OCI-LY7 (cell line): ENCODE measurements at regions not wholly inside any gene's neighbourhood (a gene's known extent, or its start where the extent isn't known, plus 50 kb on each side); places are given as distances from the start of the nearest gene placed in this dataset.

ENCODE experiments used
- BruUV-seq: library from RNA; stranded (reverse); fragments of 400-500 nt; replicated peaks from 2 replicates; lab custom pipeline; 2021; lab: Mats Ljungman, UMichigan
- CTCF ChIA-PET: fragments of 300-600 bp; sonication (Branson Sonifier 250); formaldehyde crosslinking; loops from one replicate; lab custom pipeline; 2022; ENCODE audit warnings: antibody characterized with exemption; ENCODE audit not compliant: unreplicated experiment; lab: Charles Lee
- POLR2A ChIA-PET: fragments of 300-600 bp; sonication (Branson Sonifier 250); formaldehyde crosslinking; loops from one replicate; lab custom pipeline; 2022; ENCODE audit warnings: antibody characterized with exemption; lab: Charles Lee
- DNase-seq: peaks from one replicate; pipeline ENCODE4 v3.0.0-alpha.2; 2015; ENCODE audit warnings: low spot score
- H2AFZ ChIP-seq: fragments of 200-600 bp; sonication (generic), shearing (Covaris generic); 2 replicates; pipeline ENCODE4 v1.6.1; 2014; ENCODE audit warnings: mild to moderate bottlenecking, antibody characterized with exemption, low read length, moderate library complexity
- H3K27ac ChIP-seq: fragments of 200-600 bp; sonication (generic); 2 replicates; pipeline ENCODE4 v1.5.1; 2014; ENCODE audit warnings: mixed run types, low read depth, mild to moderate bottlenecking, moderate library complexity, low read length, inconsistent platforms; ENCODE audit not compliant: poor library complexity, severe bottlenecking
- H3K36me3 ChIP-seq: fragments of 200-600 bp; sonication (generic); 2 replicates; pipeline ENCODE4 v1.6.1; 2014; ENCODE audit warnings: mild to moderate bottlenecking, antibody characterized with exemption, low read length, moderate library complexity, mixed read lengths; ENCODE audit not compliant: insufficient read depth
- H3K4me1 ChIP-seq: fragments of 200-600 bp; sonication (generic); 2 replicates; pipeline ENCODE4 v1.5.1; 2014; ENCODE audit warnings: mild to moderate bottlenecking, low read length; ENCODE audit not compliant: insufficient read depth, poor library complexity, severe bottlenecking
- H3K4me2 ChIP-seq: fragments of 200-600 bp; sonication (generic); 2 replicates; pipeline ENCODE4 v1.6.1; 2014; ENCODE audit warnings: mild to moderate bottlenecking, low read length
- H3K4me3 ChIP-seq: fragments of 200-600 bp; sonication (generic); 2 replicates; pipeline ENCODE4 v1.5.1; 2014; ENCODE audit warnings: mild to moderate bottlenecking, low read depth, low read length; ENCODE audit not compliant: poor library complexity, severe bottlenecking
- H3K79me2 ChIP-seq: fragments of 200-600 bp; sonication (generic); 2 replicates; pipeline ENCODE4 v1.6.1; 2016; ENCODE audit warnings: low read depth, mild to moderate bottlenecking, low read length, moderate library complexity, mixed read lengths; ENCODE audit not compliant: insufficient read depth
- H3K9me2 ChIP-seq: fragments of 200-600 bp; sonication (generic); 2 replicates; pipeline ENCODE4 v1.6.1; 2016; ENCODE audit warnings: mild to moderate bottlenecking, low read length, mixed read lengths; ENCODE audit not compliant: insufficient read depth
- H3K9me3 ChIP-seq: fragments of 200-600 bp; sonication (generic); 2 replicates; pipeline ENCODE4 v1.6.1; 2014; ENCODE audit warnings: mild to moderate bottlenecking, mixed run types, low read length, mixed read lengths
- H4K20me1 ChIP-seq: fragments of 200-600 bp; sonication (generic); 2 replicates; pipeline ENCODE4 v1.6.1; 2014; ENCODE audit warnings: mild to moderate bottlenecking, antibody characterized with exemption, low read length, moderate library complexity, mixed read lengths; ENCODE audit not compliant: insufficient read depth
- CTCF ChIP-seq: fragments of 200-600 bp; sonication (generic); conservative IDR thresholded peaks from 2 replicates; pipeline ENCODE4 v1.5.1; 2014; ENCODE audit warnings: mild to moderate bottlenecking, antibody characterized with exemption, low read length, moderate library complexity, mixed read lengths
- EZH2phosphoT487 ChIP-seq: fragments of 200-600 bp; sonication (generic); IDR thresholded peaks from 2 replicates; pipeline ENCODE4 v1.6.1; 2018; ENCODE audit warnings: low read depth, borderline replicate concordance, mild to moderate bottlenecking, mixed run types, antibody characterized with exemption, low read length, moderate library complexity, mixed read lengths
- intact Hi-C: fragments of 100-400 bp; cut with micrococcal nuclease; formaldehyde crosslinking; loops from one replicate; pipeline ENCODE4 v1.10.0; 2022; ENCODE audit not compliant: unreplicated experiment

DNA sequence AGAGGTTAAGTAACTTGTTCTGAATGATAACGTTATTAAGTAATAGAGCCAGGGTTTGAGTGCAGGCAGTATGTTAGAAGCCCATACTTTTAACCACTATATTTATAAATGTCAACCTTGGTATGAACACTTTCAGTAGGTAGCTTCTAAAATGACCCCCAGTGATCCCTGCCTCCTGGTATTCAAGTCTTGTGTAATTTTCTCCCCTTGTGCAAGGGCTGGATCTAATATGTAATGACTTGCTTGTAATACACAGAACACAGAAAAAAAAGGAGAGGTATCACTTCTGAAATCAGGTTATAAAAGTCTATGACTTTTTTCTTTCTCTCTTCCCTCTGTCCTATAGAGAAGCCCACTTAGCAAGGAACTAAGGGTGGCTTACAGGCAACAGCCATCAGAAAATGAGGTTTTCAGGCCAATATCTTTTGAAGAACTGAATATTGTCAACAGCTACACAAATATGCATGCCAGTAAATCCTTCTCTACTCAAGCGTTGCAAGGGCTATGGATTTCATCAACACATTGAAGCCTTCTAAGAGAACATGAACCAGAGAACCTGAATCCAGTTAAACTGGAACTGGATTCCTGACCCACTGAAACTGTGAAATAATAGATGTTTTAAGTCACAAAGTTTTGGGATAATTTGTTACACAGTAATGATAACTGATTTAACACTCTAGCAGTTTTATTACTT lies 712.3 kb downstream of the METTL15 start:
- POLR2A ChIA-PET = no interaction called here
- H3K4me1 ChIP-seq = no peaks in the 10 kb centered on the region
- no peaks in the 10 kb centered on the region for H3K79me2 ChIP-seq
- H4K20me1 ChIP-seq = no peaks in the 10 kb centered on the region
- TF ChIP-seq CTCF (no peak), EZH2phosphoT487 (no peak)
- no peak for DNase-seq
- no peak overlapping the region for H3K27ac ChIP-seq
- CTCF ChIA-PET = no interaction called here
- no peaks in the 10 kb centered on the region for H3K36me3 ChIP-seq
- no peak overlapping the region for H2AFZ ChIP-seq
- no peaks in the 10 kb centered on the region for H3K9me2 ChIP-seq
- no peak overlapping the region for H3K4me3 ChIP-seq
- intact Hi-C loops = no loop called here
- H3K4me2 ChIP-seq = no peak overlapping the region
- no TSS peak for BruUV-seq
- no peaks in the 10 kb centered on the region for H3K9me3 ChIP-seq

GRCh38 chr11:28819741-28820140 lies 711.6 kb downstream of the METTL15 start:
- CTCF ChIA-PET = no interaction called here

More at GRCh38 chr11:28819741-28820140, 711.6 kb downstream of the METTL15 start:
- Histone ChIP-seq H3K4me3 (no peak overlapping the region), H4K20me1 (no peaks in the 10 kb centered on the region), H2AFZ (no peak overlapping the region), H3K4me2 (no peak overlapping the region), H3K27ac (no peak overlapping the region), H3K36me3 (no peaks in the 10 kb centered on the region), H3K9me2 (no peaks in the 10 kb centered on the region), H3K4me1 (no peaks in the 10 kb centered on the region), H3K9me3 (no peaks in the 10 kb centered on the region), H3K79me2 (no peaks in the 10 kb centered on the region)
- TF ChIP-seq CTCF (no peak), EZH2phosphoT487 (no peak)
- DNase-seq = no peak
- POLR2A ChIA-PET = interaction anchor here (1.1 kb wide), 1 partner anchor 42 kb away, joined by 3 read pairs; no protein-coding TSS in a partner anchor
- no TSS peak for BruUV-seq
- intact Hi-C loops = no loop called here
